ENCODE measurements at regions not wholly inside any gene's neighbourhood (a gene's known extent, or its start where the extent isn't known, plus 50 kb on each side); places are given as distances from the start of the nearest gene placed in this dataset.

GRCh38 chr7:68965351-68965750 lies 632.9 kb upstream of the AUTS2 start:
- TF ChIP-seq TAF1 (IDR thresholded peaks at IDR 0.05; ENCODE audit: borderline replicate concordance, insufficient read depth, low read length) (no peak), POLR2AphosphoS5 (IDR thresholded peaks at IDR 0.05; ENCODE audit: low read depth, low read length) (no peak), REST (IDR thresholded peaks at IDR 0.05; ENCODE audit: insufficient read depth in 1 of 2, low read depth in 2 of 2, low read length in 2 of 2) (no peak), FOXP2 (optimal IDR thresholded peaks at IDR 0.05; ENCODE audit: borderline replicate concordance, extremely low read depth, extremely low read length, insufficient read depth) (no peak), SIN3A (IDR thresholded peaks at IDR 0.05; ENCODE audit: borderline replicate concordance, insufficient read depth, low read length) (no peak)

Data from PFSK-1 (cell line).